Ascending aorta (tissue), 2 donors: ENCODE measurements at regions not wholly inside any gene's neighbourhood (a gene's known extent, or its start where the extent isn't known, plus 50 kb on each side); places are given as distances from the start of the nearest gene placed in this dataset.

Source experiments
- DNase-seq, 2 donors: peaks; one replicate each; pipeline ENCODE4 v3.0.0-alpha.2; 2019; ENCODE audit warnings: low spot score in 2 of 2
- H3K27ac ChIP-seq, 2 donors: fragments of 200-600 bp; sonication (generic); one replicate each; pipeline ENCODE4 v1.5.1; 2016 to 2017; ENCODE audit warnings: mild to moderate bottlenecking in 1 of 2
- H3K27me3 ChIP-seq: fragments of 200-600 bp; sonication (generic); one replicate; pipeline ENCODE4 v1.5.1; 2017
- H3K36me3 ChIP-seq, 2 donors: fragments of 200-600 bp; sonication (generic); one replicate each; pipeline ENCODE4 v1.5.1; 2016
- H3K4me1 ChIP-seq, 2 donors: fragments of 200-600 bp; sonication (generic); one replicate each; pipeline ENCODE4 v1.5.1; 2016 to 2017; ENCODE audit warnings: mild to moderate bottlenecking in 1 of 2
- H3K4me3 ChIP-seq, 2 donors: fragments of 200-600 bp; sonication (generic); one replicate each; pipeline ENCODE4 v1.5.1; 2016 to 2017; ENCODE audit warnings: mild to moderate bottlenecking in 1 of 2
- H3K9me3 ChIP-seq, 2 donors: fragments of 200-600 bp; sonication (generic); one replicate each; pipeline ENCODE4 v1.5.1; 2016
- intact Hi-C: fragments of 100-400 bp; cut with DNase I; formaldehyde crosslinking; loops from one replicate; pipeline ENCODE4 v1.15.1; 2023
- TF ChIP-seq, protein P1 (sequence below), 3 experiments: fragments of 200-600 bp in 2 of 3; fragments of 450-650 bp in 1 of 3; sonication (generic) in 2 of 3; IDR thresholded peaks; one replicate each; pipeline ENCODE4 v1.5.1; 2016 to 2019; ENCODE audit warnings: antibody characterized with exemption in 3 of 3, mild to moderate bottlenecking in 1 of 3, moderate library complexity in 1 of 3

GRCh38 chr14:80146941-80147340 is 64.4 kb downstream of the DIO2 start:
- no peaks in the 10 kb centered on the region for H3K36me3 ChIP-seq
- H3K4me1 ChIP-seq = no peaks in the 10 kb centered on the region
- no peak for DNase-seq
- intact Hi-C loops = no loop called here
- H3K27me3 ChIP-seq = no peaks in the 10 kb centered on the region
- H3K4me3 ChIP-seq = no peak overlapping the region
- no peak overlapping the region for H3K27ac ChIP-seq
- TF ChIP-seq, protein P1, sequence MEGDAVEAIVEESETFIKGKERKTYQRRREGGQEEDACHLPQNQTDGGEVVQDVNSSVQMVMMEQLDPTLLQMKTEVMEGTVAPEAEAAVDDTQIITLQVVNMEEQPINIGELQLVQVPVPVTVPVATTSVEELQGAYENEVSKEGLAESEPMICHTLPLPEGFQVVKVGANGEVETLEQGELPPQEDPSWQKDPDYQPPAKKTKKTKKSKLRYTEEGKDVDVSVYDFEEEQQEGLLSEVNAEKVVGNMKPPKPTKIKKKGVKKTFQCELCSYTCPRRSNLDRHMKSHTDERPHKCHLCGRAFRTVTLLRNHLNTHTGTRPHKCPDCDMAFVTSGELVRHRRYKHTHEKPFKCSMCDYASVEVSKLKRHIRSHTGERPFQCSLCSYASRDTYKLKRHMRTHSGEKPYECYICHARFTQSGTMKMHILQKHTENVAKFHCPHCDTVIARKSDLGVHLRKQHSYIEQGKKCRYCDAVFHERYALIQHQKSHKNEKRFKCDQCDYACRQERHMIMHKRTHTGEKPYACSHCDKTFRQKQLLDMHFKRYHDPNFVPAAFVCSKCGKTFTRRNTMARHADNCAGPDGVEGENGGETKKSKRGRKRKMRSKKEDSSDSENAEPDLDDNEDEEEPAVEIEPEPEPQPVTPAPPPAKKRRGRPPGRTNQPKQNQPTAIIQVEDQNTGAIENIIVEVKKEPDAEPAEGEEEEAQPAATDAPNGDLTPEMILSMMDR (IDR thresholded peaks at IDR 0.05) = no peak
- no peaks in the 10 kb centered on the region for H3K9me3 ChIP-seq

DNA sequence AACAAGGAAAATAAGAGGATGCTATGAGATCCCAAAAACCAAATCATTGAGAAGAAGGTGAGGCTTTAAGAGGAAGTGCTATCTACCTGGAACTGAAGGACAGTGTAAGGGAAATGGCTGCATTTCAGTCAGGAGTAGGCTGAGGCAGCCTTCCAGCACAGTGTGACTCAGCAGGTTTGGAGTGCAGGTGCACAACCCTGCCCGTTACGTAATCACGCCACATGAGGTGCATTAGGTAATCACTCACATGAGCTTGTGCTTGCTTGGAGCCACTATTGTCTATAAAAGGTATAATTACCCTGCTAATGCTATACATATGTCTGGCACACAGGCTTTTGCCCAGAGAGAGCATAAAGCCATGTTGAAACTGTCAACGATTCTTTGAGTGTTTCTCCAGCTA is 74.9 kb downstream of the DIO2 start:
- no peak overlapping the region for H3K27ac ChIP-seq
- H3K9me3 ChIP-seq = no peaks in the 10 kb centered on the region
- no peaks in the 10 kb centered on the region for H3K4me1 ChIP-seq
- DNase-seq = no peak
- H3K27me3 ChIP-seq = no peaks in the 10 kb centered on the region
- no peaks in the 10 kb centered on the region for H3K36me3 ChIP-seq
- H3K4me3 ChIP-seq = no peak overlapping the region
- TF ChIP-seq, protein P1 (IDR thresholded peaks at IDR 0.05) = no peak
- intact Hi-C loops = no loop called here

- TF ChIP-seq, protein P1 (IDR thresholded peaks at IDR 0.05) = no peak
- DNase-seq = no peak
- intact Hi-C loops = no loop called here
These were observed 75.8 kb downstream of the DIO2 start for GRCh38 chr14:80135305-80136088.

DNA sequence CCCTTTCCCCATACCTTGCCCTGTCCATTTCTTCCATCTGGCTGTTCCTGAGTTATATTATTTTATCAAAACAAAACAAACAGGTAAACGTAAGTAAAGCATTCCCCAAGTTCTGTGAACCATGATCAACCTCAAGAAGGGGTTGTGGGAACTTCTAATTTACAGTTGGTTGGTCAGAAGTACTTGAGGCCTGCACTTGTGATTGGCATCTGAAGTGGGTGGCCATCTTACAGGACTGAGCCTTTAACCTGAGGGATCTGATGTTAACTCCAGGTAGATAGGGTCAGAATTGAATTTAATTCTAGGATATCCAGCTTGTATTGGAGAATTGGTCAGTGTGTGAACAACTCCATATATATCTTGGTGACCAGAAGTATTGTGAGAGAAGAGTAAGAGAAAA is 77.0 kb downstream of the DIO2 start:
- no peaks in the 10 kb centered on the region for H3K27me3 ChIP-seq
- H3K36me3 ChIP-seq = no peaks in the 10 kb centered on the region
- no peaks in the 10 kb centered on the region for H3K4me1 ChIP-seq
- H3K27ac ChIP-seq = no peak overlapping the region
- TF ChIP-seq, protein P1 (IDR thresholded peaks at IDR 0.05) = no peak
- no peak overlapping the region for H3K4me3 ChIP-seq
- H3K9me3 ChIP-seq = no peaks in the 10 kb centered on the region
- intact Hi-C loops = no loop called here
- DNase-seq = no peak

More at GRCh38 chr14:80135305-80136088, 75.8 kb downstream of the DIO2 start:
- Histone ChIP-seq H3K4me1 (no peaks in the 10 kb centered on the region), H3K27me3 (no peaks in the 10 kb centered on the region), H3K9me3 (no peaks in the 10 kb centered on the region), H3K4me3 (no peak overlapping the region), H3K27ac (no peak overlapping the region), H3K36me3 (no peaks in the 10 kb centered on the region)

GRCh38 chr14:80133457-80133856 is 77.8 kb downstream of the DIO2 start:
- no peaks in the 10 kb centered on the region for H3K4me1 ChIP-seq
- DNase-seq = no peak
- H3K9me3 ChIP-seq = no peaks in the 10 kb centered on the region
- H3K4me3 ChIP-seq = no peak overlapping the region
- H3K27me3 ChIP-seq = no peaks in the 10 kb centered on the region
- TF ChIP-seq, protein P1 (IDR thresholded peaks at IDR 0.05) = no peak
- no peaks in the 10 kb centered on the region for H3K36me3 ChIP-seq
- intact Hi-C loops = no loop called here
- no peak overlapping the region for H3K27ac ChIP-seq
